ENCODE measurements at regions not wholly inside any gene's neighbourhood (a gene's known extent, or its start where the extent isn't known, plus 50 kb on each side); places are given as distances from the start of the nearest gene placed in this dataset.

GRCh38 chr15:34664418-34664817 lies 81.0 kb upstream of the GOLGA8B start:
- Histone ChIP-seq H3K27me3 (ENCODE audit: control insufficient read depth, insufficient read depth, low read length) (peaks cover 3% of the 10 kb centered on the region), H3K36me3 (ENCODE audit: control insufficient read depth, insufficient read depth, low read length) (no peaks in the 10 kb centered on the region), H3K4me3 (ENCODE audit: low read depth, low read length) (no peak overlapping the region)
- no peak for DNase-seq (ENCODE audit: low read depth)
- FAIRE-seq = no peak
- no peak for TF ChIP-seq CTCF (IDR thresholded peaks at IDR 0.05; ENCODE audit: insufficient read depth, low read length, severe bottlenecking)

- DNase-seq (ENCODE audit: low read depth) (no peak), FAIRE-seq (no peak)
- Histone ChIP-seq H3K36me3 (ENCODE audit: control insufficient read depth, insufficient read depth, low read length) (no peaks in the 10 kb centered on the region), H3K27me3 (ENCODE audit: control insufficient read depth, insufficient read depth, low read length) (peaks cover 2% of the 10 kb centered on the region), H3K4me3 (ENCODE audit: low read depth, low read length) (no peak overlapping the region)
- TF ChIP-seq CTCF (IDR thresholded peaks at IDR 0.05; ENCODE audit: insufficient read depth, low read length, severe bottlenecking) = no peak
These were observed 79.7 kb upstream of the GOLGA8B start for GRCh38 chr15:34663101-34663500.

GRCh38 chr15:34659056-34659455 lies 75.6 kb upstream of the GOLGA8B start:
- no peak for DNase-seq (ENCODE audit: low read depth)
- FAIRE-seq = no peak
- TF ChIP-seq CTCF (IDR thresholded peaks at IDR 0.05; ENCODE audit: insufficient read depth, low read length, severe bottlenecking) = no peak
- no peak overlapping the region for H3K4me3 ChIP-seq (ENCODE audit: low read depth, low read length)
- peaks cover 2% of the 10 kb centered on the region for H3K27me3 ChIP-seq (ENCODE audit: control insufficient read depth, insufficient read depth, low read length)
- no peaks in the 10 kb centered on the region for H3K36me3 ChIP-seq (ENCODE audit: control insufficient read depth, insufficient read depth, low read length)

GRCh38 chr15:34657469-34658127 lies 74.1 kb upstream of the GOLGA8B start:
- Histone ChIP-seq H3K36me3 (ENCODE audit: control insufficient read depth, insufficient read depth, low read length) (no peaks in the 10 kb centered on the region), H3K27me3 (ENCODE audit: control insufficient read depth, insufficient read depth, low read length) (peaks cover 2% of the 10 kb centered on the region), H3K4me3 (ENCODE audit: low read depth, low read length) (no peak overlapping the region)
- FAIRE-seq = no peak
- no peak for DNase-seq (ENCODE audit: low read depth)
- TF ChIP-seq CTCF (IDR thresholded peaks at IDR 0.05; ENCODE audit: insufficient read depth, low read length, severe bottlenecking) = no peak

GRCh38 chr15:34656005-34656796 lies 72.8 kb upstream of the GOLGA8B start:
- H3K4me3 ChIP-seq (ENCODE audit: low read depth, low read length) = no peak overlapping the region
- no peak for TF ChIP-seq CTCF (IDR thresholded peaks at IDR 0.05; ENCODE audit: insufficient read depth, low read length, severe bottlenecking)
- peaks cover 2% of the 10 kb centered on the region for H3K27me3 ChIP-seq (ENCODE audit: control insufficient read depth, insufficient read depth, low read length)
- H3K36me3 ChIP-seq (ENCODE audit: control insufficient read depth, insufficient read depth, low read length) = no peaks in the 10 kb centered on the region
- FAIRE-seq (no peak), DNase-seq (ENCODE audit: low read depth) (no peak)
